ENCODE measurements at regions not wholly inside any gene's neighbourhood (a gene's known extent, or its start where the extent isn't known, plus 50 kb on each side); places are given as distances from the start of the nearest gene placed in this dataset.

- DNase-seq: no peak
Measured at GRCh38 chr9:14560194-14560593, 133.0 kb downstream of the ZDHHC21 start.

DNA sequence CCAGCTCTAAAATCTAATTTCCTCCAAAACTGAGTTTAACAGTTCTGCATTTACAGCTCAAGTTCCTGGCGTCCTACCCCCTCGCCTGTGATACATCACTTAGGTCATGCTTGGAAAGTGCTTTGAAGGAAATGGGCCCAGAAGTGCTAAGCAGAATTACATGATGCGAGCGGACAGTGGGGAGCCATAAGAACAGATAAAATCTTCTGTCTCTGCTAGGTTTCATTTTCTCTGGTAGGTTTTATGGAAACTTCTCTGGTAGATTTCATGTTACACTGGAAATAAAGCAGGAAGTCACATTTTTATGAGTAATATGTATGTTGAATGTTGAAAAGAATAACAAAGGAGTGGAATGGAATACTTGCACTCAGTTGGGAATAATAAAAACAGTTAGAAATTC, 138.3 kb downstream of the ZDHHC21 start:
- DNase-seq: no peak

DNA sequence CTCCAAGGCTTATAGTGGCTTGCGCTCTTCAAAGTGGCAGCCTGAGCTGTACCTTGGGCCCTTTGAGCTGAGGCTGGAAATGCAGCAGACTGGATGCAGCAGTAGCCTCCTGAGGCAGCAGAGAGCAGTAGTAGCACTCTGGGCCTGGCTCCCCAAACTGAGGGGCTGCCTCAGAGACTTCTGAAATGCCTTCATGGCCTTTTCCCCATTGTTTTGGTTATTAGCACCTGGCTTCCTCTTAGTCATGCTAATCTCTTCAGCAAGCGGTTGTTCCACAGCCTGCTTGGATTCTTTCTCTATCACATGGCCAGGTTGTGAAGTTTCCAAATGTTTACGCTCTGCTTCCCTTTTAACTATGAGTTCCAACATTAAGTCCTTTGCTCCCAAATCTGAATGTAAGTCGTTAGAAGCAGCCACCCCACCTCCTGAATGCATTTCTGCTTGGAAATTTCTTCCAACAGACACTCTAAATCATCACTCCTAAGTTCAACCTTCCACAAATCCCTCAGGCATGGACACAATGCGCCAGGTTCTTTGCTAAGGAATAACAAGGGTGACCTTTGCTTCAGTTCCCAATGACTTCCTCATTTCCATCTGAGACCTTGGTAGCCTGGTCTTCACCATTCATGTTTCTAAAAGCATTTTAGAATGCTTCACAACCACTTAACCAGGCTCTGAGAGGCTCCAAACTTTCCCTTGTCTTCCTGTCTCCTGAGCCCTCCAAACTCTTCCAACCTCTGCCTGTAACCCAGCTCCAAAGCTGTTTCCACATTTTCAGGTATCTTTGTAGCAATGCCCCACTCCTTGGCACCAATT, 145.8 kb downstream of the ZDHHC21 start:
- DNase-seq: no peak

DNA sequence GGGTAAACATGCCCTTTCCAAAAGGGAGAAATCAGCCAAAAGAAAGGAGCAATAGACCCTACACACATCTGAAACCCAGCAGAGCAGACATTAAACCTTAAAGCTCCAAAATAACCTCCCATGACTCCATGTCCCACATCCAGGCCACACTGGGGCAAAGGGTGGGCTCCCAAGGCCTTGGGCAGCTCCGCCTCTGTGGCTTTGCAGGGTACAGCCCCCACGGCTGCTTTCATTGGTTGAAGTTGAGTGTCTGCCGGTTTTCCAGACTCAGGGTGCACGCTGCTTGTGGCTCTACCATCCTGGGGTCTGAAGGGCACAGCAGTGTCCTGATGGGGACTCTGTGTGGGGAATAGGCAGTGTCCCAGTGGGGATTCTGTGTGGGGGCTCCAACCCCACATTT, 146.5 kb downstream of the ZDHHC21 start:
- DNase-seq: no peak

GRCh38 chr9:14542071-14542470, 151.2 kb downstream of the ZDHHC21 start:
- DNase-seq: no peak

- no peak for DNase-seq
Measured at GRCh38 chr9:14538526-14538925, 154.7 kb downstream of the ZDHHC21 start.

GRCh38 chr9:14535161-14535955, 157.9 kb downstream of the ZDHHC21 start:
- no peak for DNase-seq

- DNase-seq: no peak
Measured at GRCh38 chr9:14533867-14534640, 159.2 kb downstream of the ZDHHC21 start.

DNA sequence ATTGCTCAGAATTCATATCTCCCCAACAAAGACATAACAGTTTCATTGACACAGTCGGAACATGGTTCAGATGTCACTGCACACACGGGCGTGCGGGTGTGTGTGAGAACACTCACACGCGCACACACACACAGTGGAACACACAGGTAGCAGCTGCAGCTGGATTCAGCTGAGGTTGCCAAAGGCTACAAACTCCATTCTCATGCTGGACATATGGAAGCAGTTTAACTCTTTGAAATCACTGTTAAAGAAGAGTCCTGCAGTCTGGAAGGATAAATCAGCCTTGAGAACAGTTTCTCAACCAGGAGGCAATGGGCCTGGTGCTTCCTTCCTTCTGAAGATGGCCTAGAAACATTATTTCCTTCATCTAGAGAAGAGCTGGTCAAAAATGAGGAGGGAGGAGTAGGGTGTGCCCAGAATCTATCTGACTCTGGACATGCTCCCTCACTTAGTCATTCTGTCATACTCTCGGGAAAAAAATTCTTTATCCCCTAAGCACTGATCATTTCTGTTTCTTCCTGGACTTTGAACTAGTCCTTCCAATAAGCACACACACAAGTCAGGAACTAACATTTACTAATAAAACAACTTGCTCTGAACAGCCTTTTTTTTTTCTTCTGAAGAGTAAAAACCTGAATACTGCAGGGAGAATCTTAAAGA, 160.6 kb downstream of the ZDHHC21 start:
- no peak for DNase-seq

DNA sequence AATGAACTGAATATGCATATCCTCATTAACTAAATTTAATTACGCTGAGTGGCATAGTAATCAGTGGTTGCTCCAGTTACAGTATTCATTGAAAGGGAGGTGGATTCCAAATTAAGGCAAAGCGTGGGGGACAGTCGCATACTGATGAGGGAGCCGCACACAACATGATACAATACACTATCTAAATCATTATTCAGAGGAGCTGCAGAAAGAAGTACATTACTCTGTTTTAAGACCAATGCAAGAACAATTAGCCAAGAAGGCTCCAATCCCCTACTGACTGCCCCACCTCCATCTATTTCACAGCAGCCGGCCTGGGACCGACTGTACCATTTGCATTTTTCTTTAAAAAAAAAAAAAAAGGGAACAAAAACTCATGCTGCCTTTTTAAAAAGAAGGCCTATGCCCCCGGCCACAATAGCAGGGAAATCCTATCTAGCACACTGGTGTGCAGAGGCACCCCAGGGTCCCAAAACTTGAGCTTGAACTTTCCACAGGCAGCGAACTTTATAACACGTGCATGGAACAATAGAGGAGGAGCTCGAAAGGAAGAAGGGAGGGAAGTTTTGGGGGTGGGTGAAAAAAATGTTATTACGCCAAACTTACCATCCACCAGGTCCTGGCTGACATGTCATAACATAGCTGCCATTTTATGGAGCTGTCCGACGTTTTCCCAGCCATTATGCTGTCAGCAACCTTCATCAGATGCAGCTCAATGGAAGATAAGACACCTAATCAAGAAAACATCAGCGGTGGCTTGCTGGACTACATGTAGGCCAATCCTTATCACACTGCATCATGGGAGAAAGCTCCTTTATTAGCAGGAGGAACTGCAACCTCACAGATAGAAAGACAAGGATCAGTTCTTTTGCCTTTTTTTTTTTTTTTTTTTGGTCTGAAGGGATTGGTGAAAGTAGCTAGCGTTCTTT, 161.6 kb downstream of the ZDHHC21 start:
- no peak for DNase-seq

DNA sequence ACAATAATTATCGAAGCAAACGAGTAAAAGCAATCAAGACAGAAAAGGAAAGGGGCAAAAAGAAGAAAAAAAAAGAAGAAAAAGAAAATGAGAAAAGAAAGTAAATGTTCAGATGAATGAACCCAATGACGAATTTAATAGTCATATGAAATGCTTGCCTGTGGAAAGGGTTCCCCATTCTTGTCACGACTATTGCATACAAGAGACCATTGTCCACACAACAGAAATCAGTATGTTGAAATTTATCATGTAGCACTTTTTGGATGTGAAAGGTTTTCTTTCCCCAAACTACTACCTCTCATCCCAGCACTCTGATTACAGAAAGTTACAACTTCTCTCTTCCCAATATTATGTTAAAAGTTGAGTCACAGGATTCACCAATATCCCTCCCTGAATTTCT, 162.4 kb downstream of the ZDHHC21 start:
- no peak for DNase-seq

- no peak for DNase-seq
Measured at GRCh38 chr9:14530366-14530765, 162.9 kb downstream of the ZDHHC21 start.

DNA sequence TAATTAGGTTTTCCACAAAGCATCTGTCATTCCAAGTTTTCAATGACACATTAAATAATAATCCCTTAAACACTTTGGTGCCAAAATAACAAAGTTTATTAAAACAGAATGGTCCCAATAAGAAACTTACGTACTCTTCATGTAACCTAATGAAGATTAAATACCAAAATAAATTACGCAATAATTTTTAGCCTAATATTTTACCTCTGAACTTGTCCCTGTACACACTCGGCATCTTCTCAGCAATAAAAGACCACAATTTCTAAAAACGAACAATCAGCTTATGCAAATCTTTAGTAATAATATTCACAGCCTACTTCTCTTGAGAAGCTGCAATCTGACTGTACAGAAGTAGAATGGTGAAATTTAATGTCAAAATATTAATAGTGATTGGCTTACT, 163.6 kb downstream of the ZDHHC21 start:
- DNase-seq: no peak

DNA sequence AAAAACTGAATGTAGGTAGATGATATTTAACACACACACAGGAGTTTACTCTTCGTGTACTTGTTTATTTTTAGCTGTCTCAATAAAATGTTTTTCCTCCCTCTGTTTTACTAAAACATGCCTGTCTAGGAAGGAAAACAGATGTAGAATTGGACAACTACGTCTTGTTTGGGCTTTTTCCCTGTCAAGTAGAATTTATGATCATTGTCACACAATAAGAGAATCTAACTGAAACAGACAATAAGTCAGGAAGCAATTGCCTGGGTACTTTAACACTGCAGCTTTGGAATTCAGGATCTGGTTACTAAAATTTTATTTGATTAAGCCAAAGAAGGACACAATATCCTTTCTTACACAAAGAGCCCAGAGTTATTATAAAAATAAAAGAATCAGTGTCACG, 164.2 kb downstream of the ZDHHC21 start:
- no peak for DNase-seq

GRCh38 chr9:14526504-14526903, 166.7 kb downstream of the ZDHHC21 start:
- no peak for DNase-seq

GRCh38 chr9:14525856-14526255, 167.4 kb downstream of the ZDHHC21 start:
- no peak for DNase-seq

DNA sequence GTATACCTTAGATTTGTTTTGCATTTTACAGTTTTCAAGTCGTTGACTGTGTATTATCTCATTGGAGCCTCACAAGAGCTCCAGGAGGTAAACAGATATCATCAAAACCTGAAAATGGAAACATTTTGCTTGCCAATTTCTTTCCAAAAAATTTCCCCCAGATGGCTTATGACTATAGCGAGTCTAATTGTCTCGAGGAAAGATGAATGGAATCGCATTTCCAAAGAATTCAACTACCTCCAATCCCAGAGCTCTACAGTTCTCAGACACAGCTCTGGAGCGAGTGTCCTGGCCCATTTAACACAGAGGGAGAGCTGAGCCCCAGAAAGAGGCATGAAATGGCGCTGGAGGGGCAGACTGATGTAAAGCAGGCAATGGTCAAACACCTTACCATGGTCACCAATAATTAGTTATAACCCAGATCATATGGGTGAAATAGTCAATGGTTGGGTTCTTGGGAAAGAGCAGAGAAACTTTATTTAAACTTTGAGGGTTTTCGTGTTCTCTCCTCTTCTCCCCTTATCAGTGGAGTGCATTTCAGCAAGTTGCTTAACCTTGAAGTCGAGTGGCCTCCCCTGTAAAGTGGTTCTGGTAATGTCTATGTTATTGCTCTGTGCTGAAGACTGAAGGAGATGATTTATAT, 168.2 kb downstream of the ZDHHC21 start:
- peak; percentile 39 for DNase-seq

DNA sequence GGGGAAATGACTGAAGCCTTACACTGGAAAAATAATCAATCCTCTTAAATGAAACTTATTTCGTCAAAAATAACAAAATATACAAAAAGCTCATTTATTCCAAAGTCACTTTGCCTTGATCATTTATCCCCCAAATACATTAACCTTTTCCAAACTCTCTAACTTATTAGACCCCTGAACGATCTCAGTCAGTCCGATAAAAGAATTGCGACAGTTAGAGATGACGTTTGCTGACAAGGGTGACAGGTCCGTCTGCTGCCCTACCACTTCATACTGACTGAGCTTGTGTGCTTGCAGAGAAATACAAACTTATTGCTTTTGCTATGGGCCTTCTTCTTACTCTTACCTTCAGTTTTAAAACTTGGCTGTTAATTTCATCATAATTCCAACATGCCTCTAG, 169.7 kb downstream of the ZDHHC21 start:
- DNase-seq: no peak

- DNase-seq: no peak
Measured at GRCh38 chr9:14522627-14523379, 170.4 kb downstream of the ZDHHC21 start.

- no peak for DNase-seq
Measured at GRCh38 chr9:14520341-14520740, 172.9 kb downstream of the ZDHHC21 start.
